ENCODE measurements at regions not wholly inside any gene's neighbourhood (a gene's known extent, or its start where the extent isn't known, plus 50 kb on each side); places are given as distances from the start of the nearest gene placed in this dataset.

DNA sequence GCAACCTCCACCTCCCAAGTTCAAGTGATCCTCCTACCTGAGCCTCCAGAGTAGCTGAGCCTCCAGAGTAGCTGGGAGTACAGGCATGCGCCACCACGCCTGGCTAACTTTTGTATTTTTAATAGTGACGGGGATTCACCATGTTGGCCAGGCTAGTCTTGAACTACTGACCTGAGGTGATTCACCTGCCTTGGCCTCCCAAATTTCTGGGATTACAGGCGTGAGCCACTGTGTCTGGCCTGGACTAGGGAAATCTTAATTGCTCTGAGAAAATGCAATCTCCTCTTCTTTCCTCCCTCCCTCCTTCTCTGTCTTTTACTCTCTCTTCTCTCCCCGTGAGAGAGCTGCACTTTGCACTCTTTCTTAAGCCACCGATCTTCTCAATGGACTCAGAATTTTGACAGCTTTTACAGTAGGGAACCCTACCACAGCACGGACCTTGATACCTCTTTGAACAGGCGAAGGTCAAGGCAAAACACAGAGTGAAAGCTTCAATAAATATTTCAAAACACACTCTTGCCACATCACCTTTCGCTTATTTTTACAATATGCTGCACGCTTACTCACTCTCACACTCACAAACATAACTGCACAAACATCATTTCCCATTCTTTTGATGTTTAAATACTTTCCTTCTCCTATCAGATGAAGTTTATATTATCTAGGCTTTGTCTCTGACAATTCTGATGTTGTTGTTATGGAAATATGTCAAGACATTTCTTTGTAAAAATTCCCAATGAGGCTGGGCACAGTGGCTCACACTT, 173.4 kb upstream of the NRP1 start:
- FAIRE-seq (no peak), DNase-seq (ENCODE audit: low read depth, low spot score) (no peak)
- Histone ChIP-seq H3K36me3 (ENCODE audit: control insufficient read depth in 2 of 2, extremely low read depth in 1 of 2, insufficient read depth in 2 of 2, low read length in 2 of 2) (no peaks in the 10 kb centered on the region), H3K4me3 (ENCODE audit: control insufficient read depth in 2 of 3, extremely low read depth in 1 of 3, insufficient read depth in 2 of 3, low read depth in 1 of 3, low read length in 3 of 3) (no peak overlapping the region), H3K4me2 (ENCODE audit: control insufficient read depth, extremely low read depth, insufficient read depth, low read depth, low read length) (no peak overlapping the region), H3K27me3 (ENCODE audit: control insufficient read depth, extremely low read depth, insufficient read depth, low read length) (no peaks in the 10 kb centered on the region), H2AFZ (ENCODE audit: control insufficient read depth, low read length) (no peak overlapping the region), H4K20me1 (ENCODE audit: control insufficient read depth, extremely low read depth, insufficient read depth, low read length) (no peaks in the 10 kb centered on the region), H3K9ac (ENCODE audit: control insufficient read depth, extremely low read depth, insufficient read depth, low read length) (no peak overlapping the region), H3K79me2 (ENCODE audit: control insufficient read depth, insufficient read depth, low read length) (no peaks in the 10 kb centered on the region), H3K27ac (ENCODE audit: control insufficient read depth, insufficient read depth, low read length) (peak overlapping the region; percentile 26), H3K4me1 (ENCODE audit: control insufficient read depth, extremely low read depth, insufficient read depth, low read length) (peaks cover 18% of the 10 kb centered on the region), H3K9me1 (ENCODE audit: control insufficient read depth, extremely low read depth, insufficient read depth, low read length) (no peaks in the 10 kb centered on the region), H3K9me3 (ENCODE audit: control insufficient read depth, low read depth, low read length) (no peaks in the 10 kb centered on the region)
- TF ChIP-seq EZH2 (IDR thresholded peaks at IDR 0.05; ENCODE audit: low read length), result no peak
- TF ChIP-seq, protein P1, sequence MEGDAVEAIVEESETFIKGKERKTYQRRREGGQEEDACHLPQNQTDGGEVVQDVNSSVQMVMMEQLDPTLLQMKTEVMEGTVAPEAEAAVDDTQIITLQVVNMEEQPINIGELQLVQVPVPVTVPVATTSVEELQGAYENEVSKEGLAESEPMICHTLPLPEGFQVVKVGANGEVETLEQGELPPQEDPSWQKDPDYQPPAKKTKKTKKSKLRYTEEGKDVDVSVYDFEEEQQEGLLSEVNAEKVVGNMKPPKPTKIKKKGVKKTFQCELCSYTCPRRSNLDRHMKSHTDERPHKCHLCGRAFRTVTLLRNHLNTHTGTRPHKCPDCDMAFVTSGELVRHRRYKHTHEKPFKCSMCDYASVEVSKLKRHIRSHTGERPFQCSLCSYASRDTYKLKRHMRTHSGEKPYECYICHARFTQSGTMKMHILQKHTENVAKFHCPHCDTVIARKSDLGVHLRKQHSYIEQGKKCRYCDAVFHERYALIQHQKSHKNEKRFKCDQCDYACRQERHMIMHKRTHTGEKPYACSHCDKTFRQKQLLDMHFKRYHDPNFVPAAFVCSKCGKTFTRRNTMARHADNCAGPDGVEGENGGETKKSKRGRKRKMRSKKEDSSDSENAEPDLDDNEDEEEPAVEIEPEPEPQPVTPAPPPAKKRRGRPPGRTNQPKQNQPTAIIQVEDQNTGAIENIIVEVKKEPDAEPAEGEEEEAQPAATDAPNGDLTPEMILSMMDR (optimal IDR thresholded peaks at IDR 0.05 in 1 of 3, IDR thresholded peaks at IDR 0.05 in 1 of 3, conservative IDR thresholded peaks at IDR 0.05 in 1 of 3; ENCODE audit: extremely low read depth in 1 of 3, insufficient read depth in 2 of 3, low read length in 3 of 3), result no peak
- dilution Hi-C loops (cut with MboI; ENCODE audit: extremely low pct_ligation_motif_present, low sequenced_read_pairs), result no loop called here

DNA sequence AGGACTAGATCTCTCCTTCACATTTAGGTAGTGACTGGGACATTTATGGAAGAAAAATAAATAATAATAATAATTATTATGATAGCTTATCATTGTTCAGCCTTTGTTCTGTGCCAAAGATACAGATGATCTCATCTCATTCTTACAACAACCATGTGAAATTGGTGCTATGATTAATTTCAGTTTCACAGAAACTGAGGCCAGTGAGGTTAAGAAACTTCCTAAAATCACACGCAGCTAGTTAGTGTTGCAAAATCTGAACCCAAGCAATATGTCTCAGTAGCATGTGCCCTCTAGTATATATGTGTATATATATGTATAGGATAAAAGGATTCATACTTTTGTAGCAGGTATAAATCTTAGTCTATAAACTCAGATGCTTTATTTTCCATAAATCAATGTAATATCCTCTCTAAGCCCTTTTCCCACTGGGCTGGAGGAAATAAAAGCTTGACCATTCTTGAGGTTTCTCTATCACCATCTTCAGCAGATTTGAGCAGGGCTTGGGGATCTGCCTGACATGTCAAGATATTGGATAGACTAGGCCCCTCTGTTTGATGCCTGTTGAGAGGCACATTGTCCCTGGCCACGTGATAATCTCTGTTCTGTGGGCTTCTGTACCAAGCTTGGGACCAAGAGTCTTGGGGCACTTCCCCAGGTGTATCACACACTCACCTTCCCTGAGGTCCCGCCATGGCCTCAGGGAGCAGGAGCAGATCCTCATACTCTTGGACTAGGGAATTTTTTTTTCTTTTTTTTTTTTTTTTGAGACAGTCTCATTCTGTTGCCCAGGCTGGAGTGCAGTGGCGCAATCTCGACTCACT, 172.6 kb upstream of the NRP1 start:
- DNase-seq (ENCODE audit: low read depth, low spot score), result no peak
- peak overlapping the region; percentile 60 for H3K27ac ChIP-seq (ENCODE audit: control insufficient read depth, insufficient read depth, low read length)

More for the DNA sequence above, 172.6 kb upstream of the NRP1 start:
- H3K4me1 ChIP-seq (ENCODE audit: control insufficient read depth, extremely low read depth, insufficient read depth, low read length), result peaks cover 18% of the 10 kb centered on the region
- peak overlapping the region; percentile 22 for H3K4me2 ChIP-seq (ENCODE audit: control insufficient read depth, extremely low read depth, insufficient read depth, low read depth, low read length)
- no peaks in the 10 kb centered on the region for H3K79me2 ChIP-seq (ENCODE audit: control insufficient read depth, insufficient read depth, low read length)
- peak; percentile 52 for FAIRE-seq
- H3K9me3 ChIP-seq (ENCODE audit: control insufficient read depth, low read depth, low read length), result no peaks in the 10 kb centered on the region
- no peaks in the 10 kb centered on the region for H3K36me3 ChIP-seq (ENCODE audit: control insufficient read depth in 2 of 2, extremely low read depth in 1 of 2, insufficient read depth in 2 of 2, low read length in 2 of 2)
- no peak overlapping the region for H2AFZ ChIP-seq (ENCODE audit: control insufficient read depth, low read length)
- TF ChIP-seq, protein P1 (optimal IDR thresholded peaks at IDR 0.05 in 1 of 3, IDR thresholded peaks at IDR 0.05 in 1 of 3, conservative IDR thresholded peaks at IDR 0.05 in 1 of 3; ENCODE audit: extremely low read depth in 1 of 3, insufficient read depth in 2 of 3, low read length in 3 of 3), result no peak
- H3K9me1 ChIP-seq (ENCODE audit: control insufficient read depth, extremely low read depth, insufficient read depth, low read length), result no peaks in the 10 kb centered on the region
- dilution Hi-C loops (cut with MboI; ENCODE audit: extremely low pct_ligation_motif_present, low sequenced_read_pairs), result no loop called here
- H3K9ac ChIP-seq (ENCODE audit: control insufficient read depth, extremely low read depth, insufficient read depth, low read length), result peak overlapping the region; percentile 33
- H3K4me3 ChIP-seq (ENCODE audit: control insufficient read depth in 2 of 3, extremely low read depth in 1 of 3, insufficient read depth in 2 of 3, low read depth in 1 of 3, low read length in 3 of 3), result no peak overlapping the region
- H4K20me1 ChIP-seq (ENCODE audit: control insufficient read depth, extremely low read depth, insufficient read depth, low read length), result no peaks in the 10 kb centered on the region
- H3K27me3 ChIP-seq (ENCODE audit: control insufficient read depth, extremely low read depth, insufficient read depth, low read length), result no peaks in the 10 kb centered on the region

All from keratinocyte (primary cell).